Muscle of leg (tissue), 3 donors: ENCODE measurements at regions not wholly inside any gene's neighbourhood (a gene's known extent, or its start where the extent isn't known, plus 50 kb on each side); places are given as distances from the start of the nearest gene placed in this dataset.

Experiments used
- DNase-seq: peaks from one replicate; pipeline ENCODE4 v3.0.0; 2013
- H3K27ac ChIP-seq: one replicate; pipeline ENCODE4 v1.5.1; 2013; ENCODE audit warnings: mild to moderate bottlenecking, low read length, control low read depth
- H3K27me3 ChIP-seq: one replicate; pipeline ENCODE4 v1.6.1; 2013; ENCODE audit warnings: low read length; ENCODE audit not compliant: control insufficient read depth, insufficient read depth
- H3K36me3 ChIP-seq: one replicate; pipeline ENCODE4 v1.6.1; 2013; ENCODE audit warnings: low read length; ENCODE audit not compliant: control insufficient read depth, insufficient read depth
- H3K4me1 ChIP-seq: one replicate; pipeline ENCODE4 v1.6.1; 2013; ENCODE audit warnings: low read length; ENCODE audit not compliant: control insufficient read depth, insufficient read depth
- H3K4me3 ChIP-seq: one replicate; pipeline ENCODE4 v1.5.1; 2013; ENCODE audit warnings: low read length, control low read depth
- H3K9me3 ChIP-seq: replicated peaks from 2 replicates; pipeline ENCODE4 v1.6.1; 2013; ENCODE audit warnings: low read depth, low read length; ENCODE audit not compliant: control insufficient read depth
- WGBS: methylation state at CpG from one replicate; pipeline ENCODE4 v1.1.5; 2013; ENCODE audit warnings: missing lambda C conversion rate; ENCODE audit not compliant: insufficient coverage; 5-methylcytosine and 5-hydroxymethylcytosine counted together

GRCh38 chr13:50720861-50721671 is 122.4 kb downstream of the DLEU7 start:
- Histone ChIP-seq H3K36me3 (no peaks in the 10 kb centered on the region), H3K4me1 (peaks cover 1% of the 10 kb centered on the region), H3K27ac (no peak overlapping the region), H3K9me3 (no peaks in the 10 kb centered on the region), H3K4me3 (no peak overlapping the region), H3K27me3 (no peaks in the 10 kb centered on the region)
- WGBS, result 74% methylated on average over 5 of the region's 8 CpGs
- DNase-seq, result no peak

GRCh38 chr13:50721672-50721992 is 121.9 kb downstream of the DLEU7 start:
- peaks cover 3% of the 10 kb centered on the region for H3K4me1 ChIP-seq
- no CpG with 5 or more reads among the region's 1 CpG for WGBS
- DNase-seq, result no peak
- H3K27me3 ChIP-seq, result no peaks in the 10 kb centered on the region
- H3K36me3 ChIP-seq, result no peaks in the 10 kb centered on the region
- H3K9me3 ChIP-seq, result no peaks in the 10 kb centered on the region
- H3K4me3 ChIP-seq, result no peak overlapping the region
- no peak overlapping the region for H3K27ac ChIP-seq

- no peaks in the 10 kb centered on the region for H3K27me3 ChIP-seq
- H3K9me3 ChIP-seq, result no peaks in the 10 kb centered on the region
- H3K4me1 ChIP-seq, result peaks cover 3% of the 10 kb centered on the region
- no CpG with 5 or more reads among the region's 2 CpGs for WGBS
- H3K36me3 ChIP-seq, result no peaks in the 10 kb centered on the region
- DNase-seq, result no peak
- no peak overlapping the region for H3K4me3 ChIP-seq
- H3K27ac ChIP-seq, result no peak overlapping the region
Measured at GRCh38 chr13:50722440-50723125, 120.9 kb downstream of the DLEU7 start.

- Histone ChIP-seq H3K27me3 (no peaks in the 10 kb centered on the region), H3K36me3 (no peaks in the 10 kb centered on the region), H3K4me1 (peaks cover 3% of the 10 kb centered on the region), H3K9me3 (no peaks in the 10 kb centered on the region), H3K4me3 (no peak overlapping the region), H3K27ac (no peak overlapping the region)
- WGBS, result 94% methylated on average over 3 of the region's 4 CpGs
- no peak for DNase-seq
Measured at GRCh38 chr13:50724438-50724837, 119.1 kb downstream of the DLEU7 start.

- Histone ChIP-seq H3K27me3 (no peaks in the 10 kb centered on the region), H3K27ac (no peak overlapping the region), H3K4me1 (peaks cover 3% of the 10 kb centered on the region), H3K9me3 (no peaks in the 10 kb centered on the region), H3K36me3 (no peaks in the 10 kb centered on the region), H3K4me3 (no peak overlapping the region)
- no peak for DNase-seq
- WGBS, result 83% methylated on average over 3 of the region's 5 CpGs
Measured at GRCh38 chr13:50724913-50725312, 118.6 kb downstream of the DLEU7 start.

- Histone ChIP-seq H3K36me3 (no peaks in the 10 kb centered on the region), H3K27me3 (no peaks in the 10 kb centered on the region), H3K9me3 (peaks cover 3% of the 10 kb centered on the region), H3K4me3 (no peak overlapping the region), H3K27ac (no peak overlapping the region), H3K4me1 (peaks cover 3% of the 10 kb centered on the region)
- DNase-seq, result no peak
- no CpG with 5 or more reads among the region's 4 CpGs for WGBS
Measured at GRCh38 chr13:50726164-50726563, 117.3 kb downstream of the DLEU7 start.

GRCh38 chr13:50729177-50729576 is 114.3 kb downstream of the DLEU7 start:
- no peak overlapping the region for H3K27ac ChIP-seq
- no peak for DNase-seq
- H3K9me3 ChIP-seq, result peaks cover 3% of the 10 kb centered on the region
- no peaks in the 10 kb centered on the region for H3K27me3 ChIP-seq
- no peaks in the 10 kb centered on the region for H3K36me3 ChIP-seq
- no peak overlapping the region for H3K4me3 ChIP-seq
- peaks cover 3% of the 10 kb centered on the region for H3K4me1 ChIP-seq

- WGBS, result 75% methylated on average over 1 of the region's 4 CpGs
- no peak overlapping the region for H3K4me3 ChIP-seq
- H3K27ac ChIP-seq, result no peak overlapping the region
- H3K9me3 ChIP-seq, result peaks cover 3% of the 10 kb centered on the region
- H3K36me3 ChIP-seq, result no peaks in the 10 kb centered on the region
- H3K4me1 ChIP-seq, result peaks cover 3% of the 10 kb centered on the region
- no peak for DNase-seq
- H3K27me3 ChIP-seq, result no peaks in the 10 kb centered on the region
Measured at GRCh38 chr13:50730496-50731351, 112.8 kb downstream of the DLEU7 start.

GRCh38 chr13:50731400-50731799 is 112.1 kb downstream of the DLEU7 start:
- no peaks in the 10 kb centered on the region for H3K27me3 ChIP-seq
- DNase-seq, result peak; percentile 36
- H3K4me3 ChIP-seq, result no peak overlapping the region
- H3K27ac ChIP-seq, result no peak overlapping the region
- no peaks in the 10 kb centered on the region for H3K36me3 ChIP-seq
- H3K9me3 ChIP-seq, result peaks cover 3% of the 10 kb centered on the region
- no peaks in the 10 kb centered on the region for H3K4me1 ChIP-seq

- peaks cover 3% of the 10 kb centered on the region for H3K9me3 ChIP-seq
- WGBS, result no CpG with 5 or more reads among the region's 3 CpGs
Measured at GRCh38 chr13:50732712-50733111, 110.8 kb downstream of the DLEU7 start.

More at GRCh38 chr13:50732712-50733111, 110.8 kb downstream of the DLEU7 start:
- Histone ChIP-seq H3K27ac (no peak overlapping the region), H3K36me3 (no peaks in the 10 kb centered on the region), H3K4me1 (no peaks in the 10 kb centered on the region), H3K27me3 (no peaks in the 10 kb centered on the region), H3K4me3 (no peak overlapping the region)
- DNase-seq, result no peak
